NCI-H345 treated with DMSO at 0.1 percent for 48 hours (cell line): ENCODE measurements at regions not wholly inside any gene's neighbourhood (a gene's known extent, or its start where the extent isn't known, plus 50 kb on each side); places are given as distances from the start of the nearest gene placed in this dataset.

ENCODE experiments used
- DNase-seq: peaks from one replicate; lab custom pipeline; 2025; ENCODE audit not compliant: unreplicated experiment; lab: John Stamatoyannopoulos, UW

GRCh38 chr11:29005401-29005980 is 897.3 kb downstream of the METTL15 start:
- DNase-seq, result no peak

- DNase-seq, result no peak
These were observed 894.6 kb downstream of the METTL15 start for GRCh38 chr11:29002816-29003215.

- no peak for DNase-seq
These were observed 891.4 kb downstream of the METTL15 start for GRCh38 chr11:28999620-29000019.

- DNase-seq, result no peak
These were observed 884.8 kb downstream of the METTL15 start for GRCh38 chr11:28992996-28993395.

GRCh38 chr11:28984231-28984630 is 876.0 kb downstream of the METTL15 start:
- no peak for DNase-seq

GRCh38 chr11:28983780-28984179 is 875.6 kb downstream of the METTL15 start:
- no peak for DNase-seq

- DNase-seq, result no peak
These were observed 873.2 kb downstream of the METTL15 start for GRCh38 chr11:28981381-28981780.

GRCh38 chr11:28976801-28977145 is 868.6 kb downstream of the METTL15 start:
- DNase-seq, result no peak

- DNase-seq, result no peak
These were observed 868.0 kb downstream of the METTL15 start for GRCh38 chr11:28976012-28976800.

- no peak for DNase-seq
These were observed 861.6 kb downstream of the METTL15 start for GRCh38 chr11:28969832-28970231.

GRCh38 chr11:28966951-28967350 is 858.8 kb downstream of the METTL15 start:
- DNase-seq, result no peak

GRCh38 chr11:28965819-28966218 is 857.6 kb downstream of the METTL15 start:
- no peak for DNase-seq

- DNase-seq, result no peak
These were observed 856.6 kb downstream of the METTL15 start for GRCh38 chr11:28964811-28965210.

- no peak for DNase-seq
These were observed 855.0 kb downstream of the METTL15 start for GRCh38 chr11:28963187-28963586.

- DNase-seq, result no peak
These were observed 854.3 kb downstream of the METTL15 start for GRCh38 chr11:28962502-28962901.

GRCh38 chr11:28961726-28962125 is 853.5 kb downstream of the METTL15 start:
- DNase-seq, result no peak

- DNase-seq, result no peak
These were observed 848.3 kb downstream of the METTL15 start for GRCh38 chr11:28956446-28956845.

- no peak for DNase-seq
These were observed 843.0 kb downstream of the METTL15 start for GRCh38 chr11:28951191-28951590.

- DNase-seq, result no peak
These were observed 831.2 kb downstream of the METTL15 start for GRCh38 chr11:28939381-28939780.

GRCh38 chr11:28938091-28938490 is 829.9 kb downstream of the METTL15 start:
- DNase-seq, result no peak

GRCh38 chr11:28932940-28933339 is 824.8 kb downstream of the METTL15 start:
- no peak for DNase-seq

GRCh38 chr11:28924004-28924403 is 815.8 kb downstream of the METTL15 start:
- no peak for DNase-seq
